SK-N-DZ (cell line): ENCODE measurements at regions not wholly inside any gene's neighbourhood (a gene's known extent, or its start where the extent isn't known, plus 50 kb on each side); places are given as distances from the start of the nearest gene placed in this dataset.

ENCODE experiments used
- DNase-seq: peaks from one replicate; pipeline ENCODE4 v3.0.0-alpha.2; 2015; ENCODE audit warnings: low spot score

- DNase-seq, result no peak
Observed at GRCh38 chr22:27557286-27558008, 244.1 kb downstream of the MN1 start.

- no peak for DNase-seq
Observed at GRCh38 chr22:27558658-27559371, 242.7 kb downstream of the MN1 start.

- no peak for DNase-seq
Observed at GRCh38 chr22:27560781-27561180, 240.8 kb downstream of the MN1 start.

GRCh38 chr22:27561286-27561904 lies 240.2 kb downstream of the MN1 start:
- DNase-seq, result no peak

- no peak for DNase-seq
Observed at GRCh38 chr22:27564806-27565205, 236.8 kb downstream of the MN1 start.

- DNase-seq, result no peak
Observed at GRCh38 chr22:27566602-27567001, 235.0 kb downstream of the MN1 start.

- DNase-seq, result no peak
Observed at GRCh38 chr22:27568265-27568664, 233.3 kb downstream of the MN1 start.

- no peak for DNase-seq
Observed at GRCh38 chr22:27571463-27572277, 229.9 kb downstream of the MN1 start.

GRCh38 chr22:27572278-27572666 lies 229.3 kb downstream of the MN1 start:
- no peak for DNase-seq

GRCh38 chr22:27573280-27574001 lies 228.1 kb downstream of the MN1 start:
- no peak for DNase-seq

- DNase-seq, result no peak
Observed at GRCh38 chr22:27574002-27574366, 227.6 kb downstream of the MN1 start.

GRCh38 chr22:27574651-27575050 lies 226.9 kb downstream of the MN1 start:
- no peak for DNase-seq

GRCh38 chr22:27575348-27575747 lies 226.2 kb downstream of the MN1 start:
- DNase-seq, result no peak

GRCh38 chr22:27576413-27576812 lies 225.1 kb downstream of the MN1 start:
- no peak for DNase-seq

GRCh38 chr22:27576815-27577573 lies 224.6 kb downstream of the MN1 start:
- DNase-seq, result no peak

GRCh38 chr22:27577574-27577969 lies 224.0 kb downstream of the MN1 start:
- no peak for DNase-seq

- DNase-seq, result no peak
Observed at GRCh38 chr22:27578937-27579617, 222.5 kb downstream of the MN1 start.

- DNase-seq, result no peak
Observed at GRCh38 chr22:27580311-27580897, 221.2 kb downstream of the MN1 start.

- no peak for DNase-seq
Observed at GRCh38 chr22:27581236-27581635, 220.3 kb downstream of the MN1 start.

- no peak for DNase-seq
Observed at GRCh38 chr22:27581688-27582087, 219.9 kb downstream of the MN1 start.
